ENCODE measurements at regions not wholly inside any gene's neighbourhood (a gene's known extent, or its start where the extent isn't known, plus 50 kb on each side); places are given as distances from the start of the nearest gene placed in this dataset.

GRCh38 chr18:57208047-57208446 lies 61.2 kb downstream of the BOD1L2 start:
- no peak overlapping the region for H2BK12ac ChIP-seq (ENCODE audit: insufficient read length, low read depth, low read length)
- Mint-ChIP-seq H3K27ac (no peak overlapping the region), H3K9me3 (peaks cover 0 to 2% of the 10 kb centered on the region in 2 experiments; a peak in 2 of 5 replicates), H3K27me3 (ENCODE audit: low read depth) (peaks cover 14% of the 10 kb centered on the region), H3K4me1 (peaks cover 34 to 37% of the 10 kb centered on the region in 2 experiments), H3K4me3 (no peak overlapping the region), H3K36me3 (ENCODE audit: insufficient read depth in 1 of 3, low read depth in 3 of 3) (peaks cover 2 to 4% (median 3%) of the 10 kb centered on the region in 3 experiments; a peak in 4 of 7 replicates)
- no peak overlapping the region for H3K27ac ChIP-seq (ENCODE audit: insufficient read length, low read depth, low read length)
- H4K8ac ChIP-seq (replicated peaks; ENCODE audit: insufficient read length, low read depth, low read length): no peak overlapping the region
- H3K14ac ChIP-seq (ENCODE audit: insufficient read depth, low read length): no peak overlapping the region
- no peaks in the 10 kb centered on the region for H3K79me2 ChIP-seq (ENCODE audit: insufficient read depth, low read length)
- no peaks in the 10 kb centered on the region for H3K9me3 ChIP-seq (ENCODE audit: control insufficient read depth, low read depth, low read length)
- no peak overlapping the region for H3K4ac ChIP-seq (ENCODE audit: low read depth, low read length)
- no peak overlapping the region for H2AK5ac ChIP-seq (ENCODE audit: insufficient read length, low read length)
- H2BK5ac ChIP-seq (ENCODE audit: insufficient read length, low read length): no peak overlapping the region
- H3K4me1 ChIP-seq (ENCODE audit: insufficient read depth, low read length): peaks cover 14% of the 10 kb centered on the region; the same call in 1 of the 2 replicates
- no peak overlapping the region for H2BK20ac ChIP-seq (ENCODE audit: low read depth, low read length, poor library complexity, severe bottlenecking)
- H3K23me2 ChIP-seq (ENCODE audit: insufficient read length, low read depth, low read length, poor library complexity, severe bottlenecking): no peaks in the 10 kb centered on the region
- TF ChIP-seq CTCF (conservative IDR thresholded peaks at IDR 0.05): no peak
- H3T11ph ChIP-seq (ENCODE audit: low read length): no peak overlapping the region
- no peaks in the 10 kb centered on the region for H4K20me1 ChIP-seq (ENCODE audit: control insufficient read depth, insufficient read depth, insufficient read length)
- no peak for DNase-seq
- no peak overlapping the region for H3K9ac ChIP-seq (ENCODE audit: extremely low read depth, insufficient read length, low read length)
- no peak overlapping the region for H4K5ac ChIP-seq (ENCODE audit: insufficient read length, low read depth, low read length)
- H3K23ac ChIP-seq (ENCODE audit: insufficient read length, low read depth, low read length): no peak overlapping the region
- no peak overlapping the region for H2BK120ac ChIP-seq (ENCODE audit: low read depth, low read length, poor library complexity, severe bottlenecking)
- no CpG with 5 or more reads among the region's 7 CpGs for WGBS (ENCODE audit: extremely low coverage, insufficient read length, low lambda C conversion rate)
- no peak overlapping the region for H3K18ac ChIP-seq (ENCODE audit: insufficient read length, low read depth, low read length)
- no peak overlapping the region for H3K4me2 ChIP-seq (ENCODE audit: insufficient read depth, insufficient read length, low read length)
- H2AFZ ChIP-seq (ENCODE audit: low read length): no peak overlapping the region
- no peaks in the 10 kb centered on the region; the same call in 1 of the 2 replicates for H3K27me3 ChIP-seq (ENCODE audit: insufficient read depth, low read length)
- H4K91ac ChIP-seq (ENCODE audit: insufficient read length, low read depth, low read length): no peak overlapping the region
- H3K79me1 ChIP-seq (ENCODE audit: insufficient read depth, low read depth, low read length, poor library complexity, severe bottlenecking): no peaks in the 10 kb centered on the region
- H3K56ac ChIP-seq (ENCODE audit: insufficient read length, low read depth, low read length): no peak overlapping the region
- no peak overlapping the region for H2BK15ac ChIP-seq (ENCODE audit: low read depth, low read length)
